ENCODE measurements at regions not wholly inside any gene's neighbourhood (a gene's known extent, or its start where the extent isn't known, plus 50 kb on each side); places are given as distances from the start of the nearest gene placed in this dataset.

GRCh38 chr11:120017582-120018150 is 120.2 kb downstream of the TRIM29 start:
- DNase-seq = no peak

GRCh38 chr11:120013325-120014250 is 124.3 kb downstream of the TRIM29 start:
- peak in 41 of 56 donors; percentile 14 to 79 (median 50) for DNase-seq

GRCh38 chr11:120012245-120012644 is 125.7 kb downstream of the TRIM29 start:
- no peak for DNase-seq

- DNase-seq = peak in 14 of 56 donors; percentile 15 to 52 (median 30)
Measured at GRCh38 chr11:120011836-120012235, 126.1 kb downstream of the TRIM29 start.

GRCh38 chr11:120010775-120011174 is 127.1 kb downstream of the TRIM29 start:
- DNase-seq = no peak

GRCh38 chr11:120009938-120010337 is 128.0 kb downstream of the TRIM29 start:
- no peak for DNase-seq

GRCh38 chr11:120007144-120007543 is 130.8 kb downstream of the TRIM29 start:
- no peak for DNase-seq

GRCh38 chr11:120004723-120005122 is 133.2 kb downstream of the TRIM29 start:
- no peak for DNase-seq

- peak in 3 of 56 donors; percentile 23 to 31 (median 25) for DNase-seq
Measured at GRCh38 chr11:120001178-120002090, 136.5 kb downstream of the TRIM29 start.

GRCh38 chr11:119999220-119999619 is 138.7 kb downstream of the TRIM29 start:
- DNase-seq = no peak

GRCh38 chr11:119996556-119996955 is 141.4 kb downstream of the TRIM29 start:
- no peak for DNase-seq

- DNase-seq = peak in 8 of 56 donors; percentile 25 to 48 (median 36)
Measured at GRCh38 chr11:119995730-119996491, 142.0 kb downstream of the TRIM29 start.

GRCh38 chr11:119993722-119994121 is 144.2 kb downstream of the TRIM29 start:
- DNase-seq = no peak

- no peak for DNase-seq
Measured at GRCh38 chr11:119992171-119993051, 145.5 kb downstream of the TRIM29 start.

GRCh38 chr11:119991669-119992068 is 146.2 kb downstream of the TRIM29 start:
- no peak for DNase-seq

GRCh38 chr11:119991022-119991404 is 146.9 kb downstream of the TRIM29 start:
- DNase-seq = no peak

GRCh38 chr11:119990309-119991021 is 147.4 kb downstream of the TRIM29 start:
- peak in 52 of 56 donors; percentile 41 to 94 (median 80) for DNase-seq

GRCh38 chr11:119989159-119989821 is 148.6 kb downstream of the TRIM29 start:
- no peak for DNase-seq

Data from amygdala (tissue), 56 donors.